Adrenal gland (tissue), 5 donors: ENCODE measurements at regions not wholly inside any gene's neighbourhood (a gene's known extent, or its start where the extent isn't known, plus 50 kb on each side); places are given as distances from the start of the nearest gene placed in this dataset.

ENCODE experiments used
- CTCF ChIP-seq, 6 experiments: fragments of 450-650 bp in 4 of 6; fragments of 200-600 bp in 2 of 6; sonication (generic) in 1 of 6; IDR thresholded peaks; 1 replicate in 5 of 6; 2 replicates in 1 of 6; pipeline versions ENCODE4 v1.5.1 to v1.8.0; 2016 to 2021; ENCODE audit warnings: antibody characterized with exemption in 6 of 6, mild to moderate bottlenecking in 2 of 6, moderate library complexity in 1 of 6
- POLR2A ChIP-seq, 2 donors: fragments of 450-650 bp; IDR thresholded peaks; one replicate each; pipeline ENCODE4 v1.6.1; 2017; ENCODE audit warnings: antibody characterized with exemption in 2 of 2, mild to moderate bottlenecking in 2 of 2, moderate library complexity in 1 of 2
- donor health status: DM: no; HTN: no; CAD: no.

GRCh38 chr19:46551164-46551563 lies 50.0 kb upstream of the CALM3 start:
- TF ChIP-seq POLR2A (IDR thresholded peaks at IDR 0.05): no peak
- no peak for TF ChIP-seq CTCF (IDR thresholded peaks at IDR 0.05)
